SU-DHL-6 (cell line): ENCODE measurements at regions not wholly inside any gene's neighbourhood (a gene's known extent, or its start where the extent isn't known, plus 50 kb on each side); places are given as distances from the start of the nearest gene placed in this dataset.

ENCODE experiments used
- H2AFZ ChIP-seq: fragments of 200-600 bp; sonication (generic); 2 replicates; pipeline ENCODE4 v1.6.1; 2014; ENCODE audit warnings: low read depth, mild to moderate bottlenecking, moderate library complexity, mixed read lengths, antibody characterized with exemption, low read length; ENCODE audit not compliant: severe bottlenecking
- H3F3A ChIP-seq: fragments of 200-600 bp; shearing (Covaris generic); 2 replicates; pipeline ENCODE4 v1.6.0; 2016; ENCODE audit warnings: antibody characterized with exemption, mild to moderate bottlenecking; ENCODE audit not compliant: insufficient read depth
- H3K27ac ChIP-seq: fragments of 200-600 bp; sonication (generic); 2 replicates; pipeline ENCODE4 v1.5.1; 2016; ENCODE audit warnings: low read depth, mild to moderate bottlenecking, low read length, moderate library complexity, mixed read lengths
- H3K27me3 ChIP-seq: fragments of 200-600 bp; sonication (generic), shearing (Covaris generic); 2 replicates; pipeline ENCODE4 v1.6.0; 2014; ENCODE audit warnings: mild to moderate bottlenecking, low read length
- H3K36me3 ChIP-seq: fragments of 200-600 bp; sonication (generic); 2 replicates; pipeline ENCODE4 v1.6.1; 2014; ENCODE audit warnings: mild to moderate bottlenecking, low read length, mixed read lengths
- H3K4me2 ChIP-seq: fragments of 300-600, 200-600 bp; shearing (Covaris generic), sonication (generic); 2 replicates; pipeline ENCODE4 v1.6.0; 2014; ENCODE audit warnings: low read length, low read depth, mild to moderate bottlenecking; ENCODE audit not compliant: poor library complexity, severe bottlenecking
- H3K4me3 ChIP-seq: fragments of 200-600 bp; sonication (generic); 2 replicates; pipeline ENCODE4 v1.5.1; 2014; ENCODE audit warnings: antibody characterized with exemption, low read length, mild to moderate bottlenecking, mixed read lengths; ENCODE audit not compliant: insufficient read depth, poor library complexity, severe bottlenecking
- H3K79me2 ChIP-seq: fragments of 200-600 bp; sonication (generic); 2 replicates; pipeline ENCODE4 v1.6.1; 2014; ENCODE audit warnings: mild to moderate bottlenecking, low read length, moderate library complexity; ENCODE audit not compliant: insufficient read depth
- H3K9ac ChIP-seq: fragments of 200-600 bp; sonication (generic); 2 replicates; pipeline ENCODE4 v1.7.0; 2014; ENCODE audit warnings: mild to moderate bottlenecking, low read length
- H3K9me2 ChIP-seq: fragments of 200-600 bp; sonication (generic); replicated peaks from 2 replicates; pipeline ENCODE4 v1.6.1; 2014; ENCODE audit warnings: low read length; ENCODE audit not compliant: insufficient read depth
- H3K9me3 ChIP-seq: fragments of 200-600 bp; sonication (generic); 2 replicates; pipeline ENCODE4 v1.6.1; 2014; ENCODE audit warnings: low read length, mixed read lengths; ENCODE audit not compliant: insufficient read depth
- H4K20me1 ChIP-seq: fragments of 200-600 bp; sonication (generic); 2 replicates; pipeline ENCODE4 v1.6.1; 2014; ENCODE audit warnings: low read depth, mild to moderate bottlenecking, antibody characterized with exemption, low read length, moderate library complexity, mixed read lengths
- EZH2phosphoT487 ChIP-seq: fragments of 200-600 bp; sonication (generic), shearing (Covaris generic); conservative IDR thresholded peaks from 2 replicates; pipeline ENCODE4 v1.6.1; 2018; ENCODE audit warnings: mild to moderate bottlenecking, antibody characterized with exemption, low read length, moderate library complexity, mixed read lengths
- TF ChIP-seq, protein P1 (sequence below): fragments of 200-600 bp; sonication (generic); IDR thresholded peaks from one replicate; pipeline ENCODE4 v1.5.1; 2017; ENCODE audit warnings: antibody characterized with exemption, mild to moderate bottlenecking, low read length, moderate library complexity; ENCODE audit not compliant: insufficient read depth, poor library complexity, severe bottlenecking

DNA sequence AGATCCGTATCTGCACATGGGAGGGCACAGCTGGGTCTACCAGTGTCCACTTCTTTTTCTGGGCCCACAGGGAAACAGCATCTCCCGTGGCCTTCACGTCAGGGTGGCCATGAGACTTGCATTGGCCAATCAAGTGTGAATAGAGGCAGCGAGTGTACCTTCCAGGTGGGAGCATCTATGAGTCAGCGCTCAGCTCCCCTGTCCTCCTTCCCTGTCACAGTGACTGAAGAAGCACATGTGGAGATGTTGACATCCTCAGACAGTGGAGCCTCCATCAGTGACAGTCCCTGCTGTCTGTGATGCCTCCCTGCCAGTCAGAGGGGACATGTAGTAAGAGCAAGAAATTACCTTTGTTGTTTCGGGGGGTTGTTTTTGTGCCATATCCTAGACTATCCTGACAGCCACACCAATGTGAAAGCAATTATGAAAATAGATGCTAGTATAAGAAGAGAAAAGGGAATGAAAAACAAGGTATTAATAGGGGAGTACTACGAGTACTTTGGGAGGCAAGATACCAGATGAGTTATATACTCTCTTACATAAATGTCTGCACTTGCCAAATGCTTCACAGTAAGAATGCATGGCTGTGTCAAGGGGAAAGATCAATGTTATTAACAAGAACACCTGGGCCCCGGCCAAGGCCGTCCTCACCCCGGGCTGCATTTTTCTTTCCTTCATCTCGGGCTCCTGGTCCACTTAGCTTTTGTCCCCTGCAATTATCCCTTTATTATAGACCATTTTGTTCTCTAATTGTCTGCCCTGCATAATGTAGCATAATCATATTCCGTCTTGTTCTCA lies 86.0 kb downstream of the MATN1 start:
- no peak overlapping the region for H2AFZ ChIP-seq
- H3K36me3 ChIP-seq: no peaks in the 10 kb centered on the region
- H3K27ac ChIP-seq: no peak overlapping the region
- no peaks in the 10 kb centered on the region for H4K20me1 ChIP-seq
- H3K4me3 ChIP-seq: no peak overlapping the region
- H3K27me3 ChIP-seq: peaks cover 4% of the 10 kb centered on the region; the same call in 1 of the 2 replicates
- H3K9me3 ChIP-seq: no peaks in the 10 kb centered on the region
- TF ChIP-seq, protein P1, sequence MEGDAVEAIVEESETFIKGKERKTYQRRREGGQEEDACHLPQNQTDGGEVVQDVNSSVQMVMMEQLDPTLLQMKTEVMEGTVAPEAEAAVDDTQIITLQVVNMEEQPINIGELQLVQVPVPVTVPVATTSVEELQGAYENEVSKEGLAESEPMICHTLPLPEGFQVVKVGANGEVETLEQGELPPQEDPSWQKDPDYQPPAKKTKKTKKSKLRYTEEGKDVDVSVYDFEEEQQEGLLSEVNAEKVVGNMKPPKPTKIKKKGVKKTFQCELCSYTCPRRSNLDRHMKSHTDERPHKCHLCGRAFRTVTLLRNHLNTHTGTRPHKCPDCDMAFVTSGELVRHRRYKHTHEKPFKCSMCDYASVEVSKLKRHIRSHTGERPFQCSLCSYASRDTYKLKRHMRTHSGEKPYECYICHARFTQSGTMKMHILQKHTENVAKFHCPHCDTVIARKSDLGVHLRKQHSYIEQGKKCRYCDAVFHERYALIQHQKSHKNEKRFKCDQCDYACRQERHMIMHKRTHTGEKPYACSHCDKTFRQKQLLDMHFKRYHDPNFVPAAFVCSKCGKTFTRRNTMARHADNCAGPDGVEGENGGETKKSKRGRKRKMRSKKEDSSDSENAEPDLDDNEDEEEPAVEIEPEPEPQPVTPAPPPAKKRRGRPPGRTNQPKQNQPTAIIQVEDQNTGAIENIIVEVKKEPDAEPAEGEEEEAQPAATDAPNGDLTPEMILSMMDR: no peak
- no peak for TF ChIP-seq EZH2phosphoT487
- H3K79me2 ChIP-seq: no peaks in the 10 kb centered on the region
- H3K4me2 ChIP-seq: no peak overlapping the region
- H3K9me2 ChIP-seq: no peaks in the 10 kb centered on the region
- H3F3A ChIP-seq: no peaks in the 10 kb centered on the region
- no peak overlapping the region for H3K9ac ChIP-seq

DNA sequence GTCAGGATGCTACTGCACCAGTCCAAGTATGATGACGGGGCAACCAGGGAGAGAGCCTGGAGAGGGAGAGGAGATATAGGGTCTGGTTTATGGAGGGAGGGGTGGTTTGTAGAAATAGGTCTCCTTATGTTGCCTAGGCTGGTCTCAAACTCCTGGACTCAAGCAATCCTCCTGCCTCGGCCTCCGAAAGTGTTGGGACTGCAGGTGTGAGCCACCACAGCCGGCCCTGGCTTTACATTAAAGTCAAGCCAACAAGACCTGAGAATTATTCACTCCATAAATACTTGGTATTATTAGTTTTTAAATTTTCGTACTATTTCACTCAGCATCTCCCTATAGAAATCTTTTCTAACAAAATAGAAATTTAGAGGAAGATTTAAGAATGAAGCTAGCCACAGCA lies 86.8 kb downstream of the MATN1 start:
- H3K4me3 ChIP-seq: no peak overlapping the region
- no peak overlapping the region for H3K4me2 ChIP-seq
- no peaks in the 10 kb centered on the region for H3F3A ChIP-seq
- TF ChIP-seq, protein P1: no peak
- TF ChIP-seq EZH2phosphoT487: no peak
- H3K27me3 ChIP-seq: peaks cover 4% of the 10 kb centered on the region; the same call in 1 of the 2 replicates
- H3K9me3 ChIP-seq: no peaks in the 10 kb centered on the region
- H3K27ac ChIP-seq: no peak overlapping the region
- H4K20me1 ChIP-seq: no peaks in the 10 kb centered on the region
- H2AFZ ChIP-seq: no peak overlapping the region
- H3K9me2 ChIP-seq: no peaks in the 10 kb centered on the region
- no peaks in the 10 kb centered on the region for H3K36me3 ChIP-seq
- H3K79me2 ChIP-seq: no peaks in the 10 kb centered on the region
- no peak overlapping the region for H3K9ac ChIP-seq

DNA sequence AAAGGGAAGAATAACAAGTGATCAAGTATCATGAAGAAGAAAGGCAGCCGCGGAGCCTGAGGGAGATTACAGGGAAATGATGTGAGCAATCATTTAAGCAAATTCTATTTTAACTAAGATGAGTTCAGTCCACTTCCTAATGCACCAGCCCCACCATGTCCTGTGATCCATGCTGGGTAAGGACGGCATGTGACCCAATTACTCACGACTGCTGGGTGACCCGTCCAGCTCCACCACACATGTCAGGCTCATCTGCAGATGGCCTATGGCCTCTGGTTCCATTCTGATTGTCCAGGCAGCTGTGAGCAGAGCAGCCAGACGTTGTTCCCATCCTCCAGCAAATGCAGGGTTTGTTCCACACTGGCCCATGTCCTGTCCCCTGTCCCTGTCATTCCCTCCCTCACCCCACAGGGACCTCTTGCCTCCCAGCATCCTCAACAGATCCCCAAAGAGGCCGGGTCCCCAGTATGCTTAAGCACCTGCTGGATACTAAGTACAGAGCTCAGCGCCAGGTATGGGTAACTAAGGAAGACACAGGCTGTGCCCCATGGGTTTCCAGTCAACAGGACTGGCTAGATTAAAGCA lies 87.9 kb downstream of the MATN1 start:
- H3K27ac ChIP-seq: no peak overlapping the region
- H3F3A ChIP-seq: no peaks in the 10 kb centered on the region
- H4K20me1 ChIP-seq: no peaks in the 10 kb centered on the region
- no peak overlapping the region for H3K4me2 ChIP-seq
- H3K9me3 ChIP-seq: no peaks in the 10 kb centered on the region
- H3K36me3 ChIP-seq: no peaks in the 10 kb centered on the region
- no peak overlapping the region for H3K4me3 ChIP-seq
- no peaks in the 10 kb centered on the region for H3K79me2 ChIP-seq
- TF ChIP-seq, protein P1: no peak
- no peak for TF ChIP-seq EZH2phosphoT487
- no peak overlapping the region for H2AFZ ChIP-seq
- H3K9me2 ChIP-seq: no peaks in the 10 kb centered on the region
- H3K27me3 ChIP-seq: peaks cover 4% of the 10 kb centered on the region; the same call in 1 of the 2 replicates
- no peak overlapping the region for H3K9ac ChIP-seq
